Activated CD4-positive, alpha-beta T cell treated with anti-CD3 and anti-CD28 coated beads, Interleukin-2, Interleukin-4, amounts not matched to agents 100 ng/mL and 50 ng/mL, durations not matched to agents 16 hours and 8 hours (primary cell): ENCODE measurements at regions not wholly inside any gene's neighbourhood (a gene's known extent, or its start where the extent isn't known, plus 50 kb on each side); places are given as distances from the start of the nearest gene placed in this dataset.
A peak's percentile ranks its signal among the peaks of the same experiment; 100 is the strongest.

Experiments
- DNase-seq: peaks from one replicate; pipeline ENCODE4 v3.0.0-alpha.2; 2020; ENCODE audit warnings: low spot score

DNA sequence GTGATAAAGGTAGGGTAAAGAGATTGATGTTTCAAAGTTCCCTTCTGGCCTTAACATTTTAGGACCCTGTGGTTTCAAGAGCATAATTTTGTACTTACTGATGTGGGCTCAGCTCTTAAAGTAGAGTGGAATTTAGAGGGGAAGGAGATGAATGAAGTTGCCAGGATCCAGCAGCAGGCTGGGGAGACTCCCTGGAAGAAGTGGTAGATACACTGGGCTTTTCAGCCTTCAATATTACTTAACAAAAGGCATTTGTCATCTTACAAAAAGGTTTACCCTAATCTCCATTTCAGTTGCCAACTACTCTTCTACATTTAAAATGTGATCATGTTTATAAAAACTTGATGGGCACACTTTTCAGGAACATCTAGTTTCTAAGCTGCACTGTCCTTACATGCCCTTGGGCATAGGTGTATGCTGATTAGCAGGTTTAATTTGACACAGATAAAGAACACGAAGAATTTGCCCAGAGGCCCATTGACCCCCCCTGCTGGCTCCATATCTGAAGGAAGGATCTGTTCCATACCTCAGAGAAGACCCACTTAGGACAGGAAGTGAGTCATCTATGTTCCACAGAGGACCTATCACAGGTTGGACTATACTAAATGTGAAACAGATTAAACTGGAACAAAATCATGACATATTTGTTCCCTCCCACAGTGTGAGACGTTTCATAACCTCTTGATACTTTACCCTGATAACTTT, 93.0 kb upstream of the LPP start:
- DNase-seq: peak; percentile 87

DNA sequence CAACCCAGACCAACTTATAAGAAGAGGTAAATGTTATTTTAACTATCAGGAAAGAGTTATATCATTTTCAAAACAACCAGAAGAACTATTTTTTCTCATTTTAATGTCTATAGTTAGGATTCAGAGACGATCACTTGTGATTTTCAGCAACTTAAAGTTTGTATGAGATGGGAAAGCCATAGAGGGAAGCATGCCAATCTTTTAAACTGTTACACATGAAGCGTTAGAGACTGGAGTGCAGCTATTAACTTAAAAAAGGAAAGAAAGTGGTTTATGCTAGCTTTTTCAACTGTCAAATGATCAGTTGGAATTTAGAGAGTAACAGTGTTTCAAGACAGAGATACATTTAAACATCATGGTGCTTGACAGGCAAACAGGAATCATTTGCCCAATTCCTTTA, 91.7 kb upstream of the LPP start:
- DNase-seq: no peak

GRCh38 chr3:188064831-188065493, 89.0 kb upstream of the LPP start:
- no peak for DNase-seq

- no peak for DNase-seq
Measured at GRCh38 chr3:188066141-188066540, 87.8 kb upstream of the LPP start.

- no peak for DNase-seq
Measured at GRCh38 chr3:188067932-188068331, 86.0 kb upstream of the LPP start.

DNA sequence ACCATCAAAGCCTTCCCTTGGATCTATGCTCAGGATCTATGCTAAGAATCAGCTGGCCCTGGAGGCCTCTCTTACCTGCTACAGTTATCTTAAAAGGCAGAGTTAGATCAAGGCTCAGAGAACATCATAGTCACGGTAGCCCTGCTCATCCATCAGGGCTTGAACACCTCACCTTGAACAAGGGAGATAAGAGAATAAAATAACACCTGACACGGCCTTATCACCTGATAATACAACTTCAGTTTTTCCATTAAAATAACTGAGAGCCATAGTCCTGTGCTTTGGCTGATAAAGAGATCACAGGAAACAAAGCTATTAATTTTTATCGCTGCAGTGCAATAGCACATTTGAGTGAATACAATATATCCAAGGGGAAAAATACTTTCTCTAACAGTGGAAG, 85.6 kb upstream of the LPP start:
- no peak for DNase-seq

DNA sequence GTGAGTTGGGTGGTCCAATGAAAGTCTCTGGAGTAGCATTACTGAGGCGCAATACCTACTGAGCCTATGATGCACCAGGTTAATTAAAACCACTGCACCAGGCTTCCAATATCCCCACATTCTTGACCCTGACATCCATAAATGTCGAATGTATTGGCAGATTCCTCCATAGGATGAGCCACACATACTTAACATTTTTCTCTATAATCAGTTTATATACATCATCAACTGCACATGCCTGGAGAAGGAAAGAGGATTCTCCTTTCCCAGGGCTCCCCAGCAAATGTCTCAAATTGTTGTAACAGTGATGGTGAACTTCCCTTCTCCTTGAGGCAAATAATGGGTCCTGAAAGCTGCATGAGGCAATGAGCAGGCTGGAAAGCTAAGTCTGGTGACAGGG, 82.3 kb upstream of the LPP start:
- DNase-seq: no peak

GRCh38 chr3:188076176-188076575, 77.8 kb upstream of the LPP start:
- DNase-seq: no peak

GRCh38 chr3:188077160-188077799, 76.7 kb upstream of the LPP start:
- DNase-seq: peak; percentile 4

DNA sequence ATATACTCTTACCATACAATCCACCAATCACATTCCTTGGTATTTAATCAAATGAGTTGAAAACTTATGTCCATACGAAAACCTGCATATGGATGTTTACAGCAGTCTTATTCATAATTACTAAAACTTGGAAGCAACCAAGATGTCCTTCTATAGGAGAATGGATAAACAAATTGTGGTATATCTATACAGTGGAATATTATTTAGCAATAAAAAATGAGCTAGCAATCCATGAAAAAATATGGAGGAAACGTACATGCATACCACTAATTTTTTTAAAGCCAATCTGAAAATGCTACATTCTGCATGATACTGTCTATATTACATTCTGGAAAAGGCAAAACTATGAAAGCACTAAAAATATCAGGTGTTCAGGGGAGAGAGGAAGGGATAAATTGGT, 73.9 kb upstream of the LPP start:
- DNase-seq: no peak

- DNase-seq: no peak
Measured at GRCh38 chr3:188082031-188082430, 71.9 kb upstream of the LPP start.

GRCh38 chr3:188082450-188082849, 71.5 kb upstream of the LPP start:
- no peak for DNase-seq

DNA sequence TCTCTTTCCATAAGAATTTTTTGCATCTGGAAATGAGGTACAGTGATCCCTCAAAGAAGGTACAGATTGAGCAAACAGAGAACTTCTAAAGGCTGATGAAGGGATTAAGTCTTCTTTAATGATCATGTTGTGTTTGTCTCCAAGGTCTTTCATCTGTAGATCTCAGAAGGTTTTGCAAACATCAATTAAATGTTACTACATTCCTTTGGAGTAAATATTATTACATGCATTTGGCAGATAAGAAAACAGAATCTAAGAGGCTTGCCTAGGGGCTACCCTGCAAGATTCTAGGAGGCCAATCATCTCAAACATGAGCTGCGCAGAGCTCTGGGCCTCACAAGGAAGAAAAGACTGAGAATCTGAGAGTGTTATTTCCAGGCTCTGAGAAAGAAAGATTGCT, 70.9 kb upstream of the LPP start:
- DNase-seq: no peak

- no peak for DNase-seq
Measured at GRCh38 chr3:188084752-188085583, 69.0 kb upstream of the LPP start.

- DNase-seq: no peak
Measured at GRCh38 chr3:188085584-188086560, 68.1 kb upstream of the LPP start.

DNA sequence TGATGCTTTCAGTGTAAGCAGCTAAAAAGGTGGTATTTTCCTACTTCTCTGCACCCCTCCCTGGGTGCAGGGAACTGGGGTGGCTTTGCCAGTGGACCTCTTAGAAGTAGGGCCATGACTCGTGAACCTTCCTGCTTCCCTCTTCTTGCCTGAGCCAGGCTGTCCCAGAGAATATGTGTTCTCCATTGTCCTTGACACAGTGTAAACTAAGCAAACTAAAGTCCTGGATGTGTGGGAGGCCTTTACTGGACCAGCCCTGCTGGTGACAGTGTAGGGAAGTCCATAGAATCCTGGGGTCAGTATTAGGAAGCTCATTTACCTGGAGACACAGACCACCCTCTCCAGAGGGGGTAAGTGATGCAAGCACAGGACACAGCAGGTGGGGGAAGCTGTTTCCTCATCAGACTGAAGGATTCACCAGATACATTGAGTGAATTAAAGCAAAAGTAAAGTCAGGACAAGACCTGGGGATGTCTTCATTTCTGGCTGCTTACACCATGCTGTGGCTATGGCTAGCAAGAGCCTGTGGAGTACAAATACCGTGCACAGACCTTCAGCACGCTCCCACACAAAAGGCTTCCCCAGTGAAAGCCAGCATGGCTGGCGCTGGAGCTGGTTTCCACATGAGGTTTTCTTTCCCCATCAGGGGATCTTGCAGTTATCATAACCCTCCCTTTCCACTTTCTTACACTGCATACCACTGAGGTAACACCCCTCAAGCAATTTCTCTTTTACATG, 64.8 kb upstream of the LPP start:
- DNase-seq: no peak

GRCh38 chr3:188090620-188091309, 63.2 kb upstream of the LPP start:
- no peak for DNase-seq

- DNase-seq: no peak
Measured at GRCh38 chr3:188091746-188092145, 62.2 kb upstream of the LPP start.

DNA sequence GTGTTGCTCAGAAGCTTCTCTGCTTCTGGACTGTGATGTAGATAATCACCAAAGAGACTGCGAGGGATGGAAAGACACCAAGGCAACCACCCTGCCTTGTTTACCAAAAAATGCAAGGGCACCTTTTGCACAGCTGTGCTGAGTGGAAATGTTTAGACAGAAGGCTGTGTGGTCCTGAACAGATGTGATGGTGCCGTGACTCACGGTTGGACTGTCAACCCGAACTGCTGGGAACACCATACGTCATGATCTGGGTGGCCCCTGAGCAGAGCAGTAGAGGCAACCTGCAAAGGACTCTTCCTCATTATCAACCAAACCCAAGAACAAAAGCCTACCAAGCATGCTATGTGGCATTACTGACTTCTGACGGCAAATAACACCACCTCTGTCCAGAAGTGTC, 61.3 kb upstream of the LPP start:
- DNase-seq: peak; percentile 6

GRCh38 chr3:188095431-188095830, 58.5 kb upstream of the LPP start:
- DNase-seq: no peak
